ENCODE measurements at regions not wholly inside any gene's neighbourhood (a gene's known extent, or its start where the extent isn't known, plus 50 kb on each side); places are given as distances from the start of the nearest gene placed in this dataset.

GRCh38 chr1:47624531-47624930 lies 186.7 kb downstream of the FOXD2 start:
- TF ChIP-seq, protein P1, sequence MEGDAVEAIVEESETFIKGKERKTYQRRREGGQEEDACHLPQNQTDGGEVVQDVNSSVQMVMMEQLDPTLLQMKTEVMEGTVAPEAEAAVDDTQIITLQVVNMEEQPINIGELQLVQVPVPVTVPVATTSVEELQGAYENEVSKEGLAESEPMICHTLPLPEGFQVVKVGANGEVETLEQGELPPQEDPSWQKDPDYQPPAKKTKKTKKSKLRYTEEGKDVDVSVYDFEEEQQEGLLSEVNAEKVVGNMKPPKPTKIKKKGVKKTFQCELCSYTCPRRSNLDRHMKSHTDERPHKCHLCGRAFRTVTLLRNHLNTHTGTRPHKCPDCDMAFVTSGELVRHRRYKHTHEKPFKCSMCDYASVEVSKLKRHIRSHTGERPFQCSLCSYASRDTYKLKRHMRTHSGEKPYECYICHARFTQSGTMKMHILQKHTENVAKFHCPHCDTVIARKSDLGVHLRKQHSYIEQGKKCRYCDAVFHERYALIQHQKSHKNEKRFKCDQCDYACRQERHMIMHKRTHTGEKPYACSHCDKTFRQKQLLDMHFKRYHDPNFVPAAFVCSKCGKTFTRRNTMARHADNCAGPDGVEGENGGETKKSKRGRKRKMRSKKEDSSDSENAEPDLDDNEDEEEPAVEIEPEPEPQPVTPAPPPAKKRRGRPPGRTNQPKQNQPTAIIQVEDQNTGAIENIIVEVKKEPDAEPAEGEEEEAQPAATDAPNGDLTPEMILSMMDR (IDR thresholded peaks at IDR 0.05) = no peak
- no peak for TF ChIP-seq EZH2 (IDR thresholded peaks at IDR 0.05; ENCODE audit: borderline replicate concordance, insufficient read depth, low read depth, low read length, poor library complexity, severe bottlenecking)
- Histone ChIP-seq H3K27me3 (replicated peaks in 1 of 4; ENCODE audit: control extremely low read depth in 1 of 4, control insufficient read depth in 3 of 4, insufficient read depth in 4 of 4, low read length in 3 of 4) (peaks cover 0 to 3% (median 0%) of the 10 kb centered on the region in 4 experiments), H3K4me3 (ENCODE audit: control extremely low read depth in 1 of 5, extremely low read depth in 1 of 5, insufficient read depth in 1 of 5, low read depth in 2 of 5, low read length in 4 of 5) (no peak overlapping the region), H3K27ac (ENCODE audit: low read length in 2 of 2) (no peak overlapping the region), H3K4me2 (replicated peaks; ENCODE audit: low read depth, low read length, poor library complexity, severe bottlenecking) (no peak overlapping the region), H2AFZ (ENCODE audit: insufficient read depth, low read depth, low read length, poor library complexity, severe bottlenecking) (no peak overlapping the region), H3K9me3 (ENCODE audit: control extremely low read depth in 1 of 3, control insufficient read depth in 2 of 3, insufficient read depth in 1 of 3, low read length in 2 of 3) (no peaks in the 10 kb centered on the region), H3K79me2 (ENCODE audit: control insufficient read depth, insufficient read depth, low read length) (no peaks in the 10 kb centered on the region), H3K36me3 (replicated peaks in 1 of 2; ENCODE audit: control extremely low read depth in 1 of 2, control insufficient read depth in 1 of 2, extremely low read depth in 1 of 2, insufficient read depth in 2 of 2, low read length in 1 of 2) (no peaks in the 10 kb centered on the region), H4K20me1 (ENCODE audit: control insufficient read depth, insufficient read depth, low read length, poor library complexity, severe bottlenecking) (no peaks in the 10 kb centered on the region), H3K4me1 (ENCODE audit: control insufficient read depth in 2 of 2, insufficient read depth in 2 of 2, low read length in 2 of 2) (no peaks in the 10 kb centered on the region), H3K9ac (ENCODE audit: low read length) (no peak overlapping the region)
- no peaks in the 10 kb centered on the region for H3K4me1 Mint-ChIP-seq
- WGBS (ENCODE audit: insufficient coverage) = 80% methylated on average over 4 of the region's 4 CpGs
- ATAC-seq (ENCODE audit: low read depth) = no peak
- H3K4me3 Mint-ChIP-seq = no peak overlapping the region
- no peak for DNase-seq
- H3K9me3 Mint-ChIP-seq (ENCODE audit: insufficient read depth) = no peaks in the 10 kb centered on the region
- intact Hi-C loops (cut with micrococcal nuclease) = no loop called here
- peaks cover 10% of the 10 kb centered on the region for H3K27me3 Mint-ChIP-seq
- CTCF ChIA-PET = no interaction called here
- no peak overlapping the region for H3K27ac Mint-ChIP-seq
- POLR2A ChIA-PET = no interaction called here

DNA sequence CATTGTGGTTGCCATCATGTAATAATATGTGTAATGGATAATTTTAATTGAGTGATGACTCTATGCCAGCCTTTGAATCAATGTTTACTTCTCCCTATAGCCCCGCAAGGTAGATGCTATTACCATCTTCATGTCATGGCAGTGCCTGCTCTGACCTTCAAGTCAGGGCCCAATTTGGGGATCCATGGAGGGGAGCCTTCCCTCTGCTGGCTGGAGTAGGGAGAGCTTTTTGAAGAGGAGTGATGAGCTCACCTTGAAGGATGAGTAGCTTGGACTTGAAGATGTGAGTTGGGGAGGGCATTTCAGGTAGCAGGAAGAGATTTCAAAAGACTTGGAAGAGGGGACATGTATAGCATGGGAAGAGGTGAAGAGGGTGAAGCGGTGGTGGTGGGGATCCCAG lies 189.2 kb downstream of the FOXD2 start:
- Histone ChIP-seq H3K9me3 (ENCODE audit: control extremely low read depth in 1 of 3, control insufficient read depth in 2 of 3, insufficient read depth in 1 of 3, low read length in 2 of 3) (no peaks in the 10 kb centered on the region), H3K27me3 (replicated peaks in 1 of 4; ENCODE audit: control extremely low read depth in 1 of 4, control insufficient read depth in 3 of 4, insufficient read depth in 4 of 4, low read length in 3 of 4) (no peaks in the 10 kb centered on the region), H3K9ac (ENCODE audit: low read length) (no peak overlapping the region), H2AFZ (ENCODE audit: insufficient read depth, low read depth, low read length, poor library complexity, severe bottlenecking) (no peak overlapping the region), H4K20me1 (ENCODE audit: control insufficient read depth, insufficient read depth, low read length, poor library complexity, severe bottlenecking) (no peaks in the 10 kb centered on the region), H3K4me1 (ENCODE audit: control insufficient read depth in 2 of 2, insufficient read depth in 2 of 2, low read length in 2 of 2) (no peaks in the 10 kb centered on the region), H3K79me2 (ENCODE audit: control insufficient read depth, insufficient read depth, low read length) (no peaks in the 10 kb centered on the region), H3K4me3 (ENCODE audit: control extremely low read depth in 1 of 5, extremely low read depth in 1 of 5, insufficient read depth in 1 of 5, low read depth in 2 of 5, low read length in 4 of 5) (no peak overlapping the region), H3K27ac (ENCODE audit: low read length in 2 of 2) (no peak overlapping the region), H3K4me2 (replicated peaks; ENCODE audit: low read depth, low read length, poor library complexity, severe bottlenecking) (no peak overlapping the region), H3K36me3 (replicated peaks in 1 of 2; ENCODE audit: control extremely low read depth in 1 of 2, control insufficient read depth in 1 of 2, extremely low read depth in 1 of 2, insufficient read depth in 2 of 2, low read length in 1 of 2) (no peaks in the 10 kb centered on the region)
- WGBS (ENCODE audit: insufficient coverage) = no CpG with 5 or more reads among the region's 2 CpGs
- no peaks in the 10 kb centered on the region for H3K4me1 Mint-ChIP-seq
- DNase-seq = no peak
- no peak overlapping the region for H3K27ac Mint-ChIP-seq
- no peak for ATAC-seq (ENCODE audit: low read depth)
- peaks cover 10% of the 10 kb centered on the region for H3K27me3 Mint-ChIP-seq
- no peaks in the 10 kb centered on the region for H3K9me3 Mint-ChIP-seq (ENCODE audit: insufficient read depth)
- no peak overlapping the region for H3K4me3 Mint-ChIP-seq
- ChIA-PET CTCF (no interaction called here), POLR2A (no interaction called here)
- TF ChIP-seq, protein P1 (IDR thresholded peaks at IDR 0.05) = no peak
- no peak for TF ChIP-seq EZH2 (IDR thresholded peaks at IDR 0.05; ENCODE audit: borderline replicate concordance, insufficient read depth, low read depth, low read length, poor library complexity, severe bottlenecking)
- intact Hi-C loops (cut with micrococcal nuclease) = no loop called here

All from B cell (primary cell).